Tongue (tissue), 1 donor: ENCODE measurements at regions not wholly inside any gene's neighbourhood (a gene's known extent, or its start where the extent isn't known, plus 50 kb on each side); places are given as distances from the start of the nearest gene placed in this dataset.

ENCODE experiments used
- DNase-seq: peaks from one replicate; pipeline ENCODE4 v3.0.0-alpha.2; 2015

DNA sequence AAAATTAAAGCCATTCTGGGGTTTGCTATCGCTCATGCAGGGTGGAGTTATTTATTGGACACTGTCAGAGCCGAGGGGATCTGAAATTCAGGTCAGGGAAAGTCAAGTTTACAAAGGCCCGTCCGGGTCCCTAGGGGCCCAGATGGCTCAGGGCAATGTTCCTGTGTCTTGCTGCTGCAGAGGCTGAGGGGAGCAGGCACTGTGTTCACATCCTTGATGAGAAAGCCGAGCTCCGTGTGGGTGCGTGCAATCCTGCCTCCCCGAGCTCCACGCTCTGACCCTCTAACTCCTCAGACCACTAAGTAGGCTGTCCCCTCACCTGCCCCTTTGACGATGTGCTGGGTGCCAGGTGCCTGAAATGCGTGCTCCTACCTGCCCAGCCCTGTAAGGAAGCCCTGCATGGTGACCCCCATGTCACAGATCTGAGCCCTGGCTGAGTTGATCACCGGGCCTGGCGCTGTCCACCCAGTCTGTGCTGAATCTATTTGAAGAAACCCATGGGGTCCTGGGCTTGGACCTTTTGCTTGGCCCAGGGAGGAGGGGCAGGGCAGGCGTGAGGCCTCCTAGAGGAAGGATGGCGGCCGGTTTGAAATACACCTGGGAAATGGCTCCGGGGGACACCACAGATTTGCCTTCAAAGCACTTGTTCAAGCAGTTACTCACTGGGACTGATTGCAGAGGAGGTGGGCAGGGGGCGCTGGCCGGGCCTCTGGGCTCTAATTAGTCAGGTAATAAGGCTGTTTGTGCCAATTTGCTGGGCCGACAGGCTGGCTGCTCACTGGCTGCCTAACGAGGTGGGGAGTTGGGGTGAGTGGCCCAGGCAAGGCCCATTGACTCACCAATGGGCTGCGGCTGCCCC, 204.3 kb downstream of the KIF26A start:
- no peak for DNase-seq

- DNase-seq = no peak
These were observed 204.9 kb downstream of the KIF26A start for GRCh38 chr14:104343294-104343625.

- no peak for DNase-seq
These were observed 205.6 kb downstream of the KIF26A start for GRCh38 chr14:104343690-104344640.

DNA sequence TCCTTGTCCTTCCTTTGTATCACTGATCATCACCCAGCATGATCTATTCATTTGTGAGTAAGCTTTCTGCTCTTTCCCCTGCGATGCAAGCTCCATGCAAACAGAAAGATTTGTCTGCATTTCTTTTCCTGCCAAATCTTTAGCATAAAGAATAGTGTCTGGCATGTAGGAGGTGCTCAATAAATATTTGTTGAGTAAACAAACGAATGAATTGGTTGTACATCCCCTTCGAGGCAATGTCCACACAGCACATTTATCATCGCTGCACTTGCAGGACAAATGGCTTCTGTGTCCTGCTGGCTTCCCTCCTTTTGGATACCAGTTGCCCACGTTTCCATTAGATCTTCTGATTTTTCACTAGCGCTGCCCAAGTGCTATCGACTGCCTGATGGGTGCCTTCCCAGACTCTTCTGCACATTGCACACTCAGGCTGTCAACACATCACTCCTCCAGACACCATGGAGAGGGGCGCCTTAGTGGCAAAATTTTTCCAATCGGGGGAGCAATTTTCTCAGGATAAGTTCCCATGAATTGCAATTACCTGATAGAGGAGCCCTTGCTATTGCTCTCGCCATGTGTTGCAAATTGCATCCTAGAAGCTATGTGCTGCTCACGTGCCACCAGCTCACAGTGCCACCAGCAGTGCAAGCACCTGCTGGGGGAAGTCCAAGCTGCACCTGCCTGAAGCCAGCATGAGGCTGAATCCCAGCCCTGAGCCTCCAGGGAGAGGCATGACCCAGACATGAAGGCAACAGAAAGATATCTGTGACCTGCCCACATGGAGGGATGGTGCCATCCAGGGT, 206.6 kb downstream of the KIF26A start:
- no peak for DNase-seq

DNA sequence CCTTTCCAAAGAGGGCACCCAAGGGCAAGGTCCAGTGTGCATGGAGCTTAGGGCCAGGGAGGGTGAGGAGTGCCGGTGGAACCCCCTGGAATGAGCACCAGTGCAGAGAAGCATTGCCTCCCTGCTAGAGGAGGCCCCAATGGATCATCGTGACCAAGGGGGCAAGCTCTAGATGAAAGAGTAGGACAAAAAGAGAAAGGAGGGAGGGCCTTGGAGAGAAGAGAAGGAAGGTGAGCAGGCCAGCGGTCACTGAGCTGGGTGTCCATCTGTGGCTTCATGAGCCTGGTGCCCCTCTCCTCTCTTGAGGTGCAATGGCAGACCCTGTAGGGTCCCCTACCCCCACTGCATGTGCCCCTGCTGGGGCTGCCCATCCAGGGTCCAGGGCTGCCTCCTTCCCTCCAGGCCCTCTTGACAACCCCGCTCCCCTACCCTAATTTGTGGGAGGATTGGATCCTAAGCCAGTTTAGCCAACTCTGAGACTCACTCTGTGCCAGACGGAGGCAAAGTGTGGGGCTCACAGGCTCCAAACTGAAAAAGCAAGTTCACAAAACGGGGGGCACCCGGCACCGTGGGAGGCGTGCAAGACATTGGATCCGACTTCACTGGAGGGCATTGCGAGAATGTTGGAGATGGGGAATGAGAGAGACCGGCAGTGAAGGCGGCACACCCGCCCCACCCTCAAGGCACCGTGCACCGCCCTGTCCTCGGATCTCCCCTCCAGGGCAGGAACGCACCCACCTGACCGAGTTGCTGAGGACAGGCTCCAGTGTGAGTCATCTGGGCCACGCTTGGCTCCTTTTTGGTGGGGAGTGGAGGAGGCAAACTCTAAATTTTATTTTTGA, 207.5 kb downstream of the KIF26A start:
- DNase-seq = no peak

- no peak for DNase-seq
These were observed 208.2 kb downstream of the KIF26A start for GRCh38 chr14:104346608-104347007.

GRCh38 chr14:104348741-104349140, 210.4 kb downstream of the KIF26A start:
- DNase-seq = no peak

- no peak for DNase-seq
These were observed 211.6 kb downstream of the KIF26A start for GRCh38 chr14:104349950-104350349.

GRCh38 chr14:104350463-104351185, 212.2 kb downstream of the KIF26A start:
- peak; percentile 89 for DNase-seq

DNA sequence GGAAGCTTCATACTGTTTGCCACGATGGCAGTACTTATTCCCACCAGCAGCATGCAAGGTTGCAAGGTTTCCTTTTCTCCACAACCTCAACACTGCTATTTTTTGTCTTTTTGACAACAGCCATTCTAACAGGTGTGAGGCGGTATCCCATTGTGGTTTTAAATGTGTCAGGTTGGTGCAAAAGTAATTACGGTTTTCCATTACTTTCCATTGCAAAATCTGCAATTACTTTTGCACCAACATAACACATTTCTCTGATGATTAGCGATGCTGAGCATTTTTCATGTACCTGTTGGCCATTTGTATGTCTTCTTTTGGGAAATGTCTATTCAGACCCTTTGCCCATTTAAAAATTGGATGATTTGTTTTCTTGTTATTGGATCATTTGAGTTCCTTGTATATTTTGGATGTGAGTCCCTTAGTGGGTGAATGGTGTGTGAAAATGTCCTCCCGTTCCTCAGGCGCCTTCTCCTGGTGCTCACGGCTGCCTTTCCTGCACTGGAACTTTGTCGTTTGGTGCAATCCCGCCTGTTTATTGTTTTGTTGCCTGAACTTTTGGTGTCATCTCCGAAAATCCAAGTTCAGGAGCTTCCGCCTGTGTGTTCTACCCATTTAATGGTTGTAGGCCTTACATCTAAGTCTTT, 213.6 kb downstream of the KIF26A start:
- DNase-seq = no peak

DNA sequence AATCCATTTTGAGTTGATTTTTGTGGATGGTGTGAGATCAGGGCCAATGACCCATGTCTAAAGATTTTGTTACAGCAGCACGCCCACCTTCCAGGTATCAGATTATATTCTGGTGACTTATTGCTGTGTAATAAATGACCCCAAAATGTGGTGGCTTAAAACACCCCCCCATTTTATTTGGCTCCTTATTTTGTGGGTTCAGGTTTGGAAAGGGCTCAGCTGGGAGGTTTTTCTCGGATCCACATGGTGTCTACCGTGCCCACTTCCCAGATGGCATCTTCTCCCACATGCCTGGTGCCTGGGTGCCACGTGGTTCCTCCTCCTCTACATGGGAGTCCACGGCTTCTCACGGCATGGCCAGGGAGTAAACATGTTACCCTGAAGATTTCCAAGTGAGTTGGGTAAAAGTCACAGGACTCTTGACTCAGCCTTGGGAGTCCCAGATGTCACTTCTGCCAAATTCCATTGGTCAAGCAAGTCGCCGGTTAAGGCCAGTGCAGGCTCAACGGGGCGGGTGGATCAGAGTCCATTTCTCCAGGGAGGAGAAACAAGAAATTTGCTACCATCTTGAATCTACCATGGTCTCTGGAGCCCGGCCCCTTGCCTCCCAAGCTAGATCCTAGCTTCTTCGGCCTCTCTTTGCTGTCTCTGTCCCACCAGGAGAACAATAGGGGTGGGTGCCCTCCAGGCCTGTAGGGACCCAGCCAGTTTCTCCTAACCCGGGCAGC, 214.3 kb downstream of the KIF26A start:
- no peak for DNase-seq

DNA sequence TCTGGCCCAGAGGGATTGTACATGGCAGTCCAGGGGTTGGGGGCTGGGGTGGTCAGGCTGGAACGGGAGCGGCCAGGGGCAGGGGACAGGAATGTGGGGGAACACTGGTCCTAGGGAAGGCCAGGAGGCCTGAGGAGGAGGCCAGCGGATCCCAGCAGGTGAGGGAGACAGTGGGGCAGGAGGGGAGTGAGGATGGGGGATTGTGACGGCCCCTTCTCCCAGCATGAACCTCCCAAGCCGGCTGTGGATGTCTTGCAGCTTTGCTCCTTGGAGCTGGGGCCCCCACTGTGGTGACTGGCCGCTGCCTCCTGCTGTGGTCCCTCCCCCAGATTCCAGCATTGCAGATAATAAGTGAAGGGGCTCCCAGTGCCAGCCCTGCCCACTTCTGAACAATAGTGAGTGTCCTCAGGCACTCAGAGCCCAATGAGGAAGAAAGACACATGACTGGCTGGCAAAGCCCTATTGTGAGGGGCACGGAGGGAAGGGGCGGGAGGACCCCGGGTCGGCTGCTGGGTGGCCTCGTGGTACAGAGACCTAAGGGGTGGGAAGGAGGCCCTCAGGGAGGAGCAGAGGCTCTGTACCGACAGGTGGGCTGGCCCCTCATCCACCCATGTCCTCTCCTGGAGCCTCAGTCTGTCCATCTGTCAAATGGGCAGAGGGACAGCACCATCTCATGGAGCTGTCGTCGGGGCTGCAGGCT, 215.0 kb downstream of the KIF26A start:
- no peak for DNase-seq

GRCh38 chr14:104353921-104354701, 215.7 kb downstream of the KIF26A start:
- peak; percentile 56 for DNase-seq

DNA sequence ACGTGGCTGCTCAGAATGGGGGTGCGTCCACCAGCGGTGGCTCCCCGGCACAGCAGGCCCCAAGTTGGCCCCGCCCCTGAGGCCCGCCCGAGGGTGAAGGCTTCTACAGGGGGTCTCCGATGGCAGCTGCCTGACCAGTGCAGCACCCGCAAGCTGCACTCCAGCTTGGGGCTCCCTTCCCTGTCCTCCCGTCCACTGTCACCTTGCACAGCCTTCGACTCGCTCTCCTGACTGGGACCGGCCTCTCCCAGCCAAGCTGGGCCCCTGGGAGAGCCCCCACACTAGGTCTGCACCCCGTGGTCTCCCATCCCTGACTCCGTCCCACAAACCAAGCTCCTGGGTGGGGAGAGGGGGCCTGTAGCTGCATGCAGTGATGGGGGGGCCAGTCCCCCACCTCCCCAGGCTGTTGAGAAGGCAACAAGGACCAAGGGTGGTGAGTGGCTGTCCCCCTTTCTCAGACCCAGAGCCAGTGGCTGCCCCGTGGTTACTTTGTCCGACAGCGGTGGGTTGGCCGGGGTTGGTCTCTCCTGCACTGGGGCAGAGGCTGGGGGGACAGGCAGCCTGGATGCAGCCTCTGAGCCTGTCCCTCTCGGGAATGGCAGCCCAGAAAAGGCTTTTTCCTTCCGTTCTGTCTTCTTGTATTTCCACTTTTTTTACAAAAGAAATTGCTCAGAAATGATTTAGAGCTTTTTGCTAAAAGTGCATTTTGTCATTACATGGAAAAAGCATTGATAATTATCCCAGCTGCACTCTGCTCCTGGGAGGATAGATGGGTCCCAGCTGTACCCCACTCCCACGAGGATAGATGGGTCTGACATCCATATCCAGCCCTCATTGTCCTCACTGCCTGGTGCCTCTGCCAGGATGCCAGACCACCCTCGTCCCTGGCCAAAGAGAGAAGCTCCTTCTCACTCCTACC, 217.0 kb downstream of the KIF26A start:
- no peak for DNase-seq

DNA sequence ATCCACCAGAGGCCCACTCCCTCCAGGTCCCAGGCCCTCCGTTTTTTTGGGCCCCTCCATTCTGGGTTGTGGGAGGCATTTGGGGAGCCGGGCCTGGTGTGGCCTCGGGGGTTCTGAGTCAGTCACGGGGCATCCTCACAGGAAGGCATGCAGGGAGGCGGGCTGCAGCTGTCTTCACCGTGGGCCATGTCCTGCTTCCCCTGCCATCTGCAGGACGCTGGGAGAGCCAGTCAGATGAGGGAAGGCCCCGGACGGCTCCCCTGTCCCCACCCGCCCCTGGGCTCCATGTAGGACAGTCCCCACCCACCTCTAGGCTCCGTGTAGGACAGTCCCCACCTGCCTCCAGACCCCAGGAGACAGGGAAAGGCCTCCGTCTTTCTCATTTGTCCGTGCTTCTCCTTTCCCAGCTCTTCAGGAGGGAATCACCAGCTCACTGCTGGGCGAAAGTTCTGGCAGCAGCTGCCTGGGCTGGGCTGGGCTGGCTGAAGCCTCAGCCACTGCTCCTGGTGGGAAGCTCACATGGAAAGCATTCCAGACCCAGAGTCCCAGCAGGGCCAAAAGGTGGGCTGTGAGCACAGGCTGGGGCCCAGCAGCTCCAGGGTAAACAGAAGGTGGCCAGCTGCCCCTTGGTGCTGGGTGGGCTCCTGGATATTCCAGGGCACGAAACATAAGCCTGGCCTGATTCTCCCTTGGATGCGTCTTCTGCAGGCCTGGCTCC, 217.8 kb downstream of the KIF26A start:
- peak; percentile 69 for DNase-seq
